Body of pancreas (tissue), 4 donors: ENCODE measurements at regions not wholly inside any gene's neighbourhood (a gene's known extent, or its start where the extent isn't known, plus 50 kb on each side); places are given as distances from the start of the nearest gene placed in this dataset.

ENCODE experiments used
- ATAC-seq: fragments of 150-250 bp; one replicate; pipeline ENCODE4 v1.9.1; 2016
- DNase-seq, 4 donors: peaks; one replicate each; pipeline ENCODE4 v3.0.0-alpha.2; 2019
- H3K27ac ChIP-seq, 4 donors: fragments of 200-600 bp; sonication (generic); 1 replicate in 3 of 4; 2 replicates in 1 of 4; pipeline versions ENCODE4 v1.5.1 to v1.6.1; 2016 to 2019; ENCODE audit warnings: mild to moderate bottlenecking in 1 of 4, mixed read lengths in 1 of 4, moderate library complexity in 1 of 4
- H3K27me3 ChIP-seq, 2 donors: fragments of 200-600 bp; sonication (generic); one replicate each; pipeline ENCODE4 v1.6.0; 2016; ENCODE audit warnings: mild to moderate bottlenecking in 1 of 2
- H3K36me3 ChIP-seq, 2 donors: fragments of 200-600 bp; sonication (generic); replicated peaks in 1 of 2; 2 replicates each; pipeline ENCODE4 v1.5.1; 2016; ENCODE audit warnings: low read depth in 2 of 2; ENCODE audit not compliant: insufficient read depth in 1 of 2
- H3K4me1 ChIP-seq: fragments of 200-600 bp; sonication (generic); one replicate; pipeline ENCODE4 v1.6.0; 2016
- H3K4me3 ChIP-seq, 2 donors: fragments of 200-600 bp; sonication (generic); 1 replicate in 1 of 2; 2 replicates in 1 of 2; pipeline ENCODE4 v1.5.1; 2016 to 2019
- H3K9me3 ChIP-seq, 3 donors: fragments of 200-600 bp; sonication (generic); 1 replicate in 2 of 3; 2 replicates in 1 of 3; pipeline ENCODE4 v1.5.1; 2016
- POLR2A ChIP-seq, 3 donors: fragments of 450-650 bp; IDR thresholded peaks; one replicate each; pipeline ENCODE4 v1.6.1; 2016; ENCODE audit warnings: antibody characterized with exemption in 3 of 3, mild to moderate bottlenecking in 2 of 3
- WGBS, 2 donors: methylation state at CpG; one replicate each; pipeline ENCODE4 v1.1.5; 2017; 5-methylcytosine and 5-hydroxymethylcytosine counted together
- intact Hi-C: fragments of 100-400 bp; cut with DNase I; formaldehyde crosslinking; loops from one replicate; pipeline ENCODE4 v1.15.1; 2023
- TF ChIP-seq, protein P1 (sequence below), 7 experiments: fragments of 450-650 bp in 4 of 7; fragments of 200-600 bp in 3 of 7; sonication (generic) in 3 of 7; IDR thresholded peaks; one replicate each; pipeline ENCODE4 v1.5.1; 2016 to 2019; ENCODE audit warnings: antibody characterized with exemption in 7 of 7

GRCh38 chr16:17585449-17586074 is 114.8 kb upstream of the XYLT1 start:
- H3K36me3 ChIP-seq = no peaks in the 10 kb centered on the region
- ATAC-seq (no peak), DNase-seq (no peak)
- intact Hi-C loops = no loop called here
- H3K27ac ChIP-seq = no peak overlapping the region
- H3K4me1 ChIP-seq = no peaks in the 10 kb centered on the region
- no peak overlapping the region for H3K4me3 ChIP-seq
- WGBS, 2 donors = 40 to 67% methylated on average over 3 of the region's 3 CpGs
- TF ChIP-seq, protein P1, sequence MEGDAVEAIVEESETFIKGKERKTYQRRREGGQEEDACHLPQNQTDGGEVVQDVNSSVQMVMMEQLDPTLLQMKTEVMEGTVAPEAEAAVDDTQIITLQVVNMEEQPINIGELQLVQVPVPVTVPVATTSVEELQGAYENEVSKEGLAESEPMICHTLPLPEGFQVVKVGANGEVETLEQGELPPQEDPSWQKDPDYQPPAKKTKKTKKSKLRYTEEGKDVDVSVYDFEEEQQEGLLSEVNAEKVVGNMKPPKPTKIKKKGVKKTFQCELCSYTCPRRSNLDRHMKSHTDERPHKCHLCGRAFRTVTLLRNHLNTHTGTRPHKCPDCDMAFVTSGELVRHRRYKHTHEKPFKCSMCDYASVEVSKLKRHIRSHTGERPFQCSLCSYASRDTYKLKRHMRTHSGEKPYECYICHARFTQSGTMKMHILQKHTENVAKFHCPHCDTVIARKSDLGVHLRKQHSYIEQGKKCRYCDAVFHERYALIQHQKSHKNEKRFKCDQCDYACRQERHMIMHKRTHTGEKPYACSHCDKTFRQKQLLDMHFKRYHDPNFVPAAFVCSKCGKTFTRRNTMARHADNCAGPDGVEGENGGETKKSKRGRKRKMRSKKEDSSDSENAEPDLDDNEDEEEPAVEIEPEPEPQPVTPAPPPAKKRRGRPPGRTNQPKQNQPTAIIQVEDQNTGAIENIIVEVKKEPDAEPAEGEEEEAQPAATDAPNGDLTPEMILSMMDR (IDR thresholded peaks at IDR 0.05) = no peak
- TF ChIP-seq POLR2A (IDR thresholded peaks at IDR 0.05) = no peak
- H3K9me3 ChIP-seq = no peaks in the 10 kb centered on the region
- H3K27me3 ChIP-seq = no peaks in the 10 kb centered on the region

DNA sequence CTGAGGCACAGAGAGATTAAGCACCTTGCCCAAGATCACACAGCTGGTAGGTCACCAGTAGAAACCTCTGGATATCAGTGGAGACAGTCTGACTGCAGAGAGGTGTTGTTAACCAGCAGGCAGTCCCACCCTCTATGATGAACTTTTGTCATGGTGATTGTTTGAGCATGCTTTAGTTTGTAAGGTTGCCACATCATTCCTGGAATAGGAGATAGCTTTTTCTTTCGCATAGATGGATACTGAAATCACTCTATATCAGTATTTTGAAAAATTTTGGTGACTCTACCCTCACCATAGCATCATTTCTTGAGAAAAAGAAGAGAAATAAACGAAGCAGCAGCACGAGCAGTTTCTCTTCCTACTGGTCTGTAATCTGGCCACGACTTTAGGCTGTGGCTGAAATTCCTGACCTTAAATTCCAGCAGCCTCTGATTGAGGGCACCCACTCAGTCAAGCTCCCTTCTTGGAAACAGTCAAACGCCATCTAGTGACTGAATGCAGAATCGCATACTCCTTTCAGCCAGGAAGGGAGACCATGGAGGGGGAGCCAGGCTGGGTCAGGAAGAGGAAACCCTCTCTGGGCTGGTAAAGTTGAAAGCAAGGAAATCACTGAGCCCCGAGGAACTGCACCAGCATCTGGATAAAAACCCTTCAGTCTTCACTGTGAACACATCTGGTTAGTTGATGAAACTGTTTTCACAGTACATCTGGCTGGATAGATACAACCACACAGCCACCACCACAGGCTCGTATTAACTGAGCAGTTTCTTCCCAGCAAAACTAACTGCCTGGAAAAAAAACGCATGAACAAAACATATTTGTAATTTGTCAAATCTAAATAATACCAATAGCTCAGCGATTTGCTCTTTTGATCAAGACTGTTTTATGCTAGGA is 108.5 kb upstream of the XYLT1 start:
- DNase-seq (peak; percentile 64 to 75 (median 64)), ATAC-seq (peak; percentile 66)
- TF ChIP-seq, protein P1 (IDR thresholded peaks at IDR 0.05) = peak; percentile 45 to 88 (median 75)
- no peak for TF ChIP-seq POLR2A (IDR thresholded peaks at IDR 0.05)
- 17 to 19% methylated on average over 10 of the region's 10 CpGs for WGBS, 2 donors
- Histone ChIP-seq H3K4me1 (no peaks in the 10 kb centered on the region), H3K27me3 (no peaks in the 10 kb centered on the region), H3K4me3 (no peak overlapping the region), H3K36me3 (no peaks in the 10 kb centered on the region), H3K9me3 (no peaks in the 10 kb centered on the region), H3K27ac (no peak overlapping the region)
- intact Hi-C loops = no loop called here

DNA sequence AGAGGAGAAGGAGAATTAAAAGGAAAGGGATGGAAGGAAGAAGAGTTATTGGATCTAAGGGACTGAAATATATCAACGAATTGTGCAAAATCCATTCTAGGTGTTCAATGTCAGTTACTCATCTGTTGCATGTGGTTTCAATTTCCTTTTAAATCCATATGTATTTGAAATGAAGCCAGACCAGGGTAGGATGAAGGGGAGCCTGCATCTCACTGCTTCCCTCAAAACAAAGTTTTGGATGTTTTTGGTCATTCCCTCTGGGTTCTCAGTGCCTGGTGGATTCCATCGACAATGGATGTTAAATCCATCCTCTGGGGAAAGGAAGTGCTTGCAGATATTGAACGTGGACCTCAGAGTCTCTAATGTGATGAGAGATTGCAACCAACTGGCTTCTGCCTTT is 103.5 kb upstream of the XYLT1 start:
- Histone ChIP-seq H3K9me3 (no peaks in the 10 kb centered on the region), H3K4me3 (no peak overlapping the region), H3K4me1 (no peaks in the 10 kb centered on the region), H3K27ac (no peak overlapping the region), H3K36me3 (no peaks in the 10 kb centered on the region), H3K27me3 (no peaks in the 10 kb centered on the region)
- ATAC-seq = no peak
- TF ChIP-seq, protein P1 (IDR thresholded peaks at IDR 0.05) = no peak
- TF ChIP-seq POLR2A (IDR thresholded peaks at IDR 0.05) = no peak
- no peak for DNase-seq
- 45 to 48% methylated on average over 3 of the region's 3 CpGs for WGBS, 2 donors
- intact Hi-C loops = no loop called here

- Histone ChIP-seq H3K27ac (no peak overlapping the region), H3K9me3 (no peaks in the 10 kb centered on the region), H3K4me3 (no peak overlapping the region), H3K27me3 (no peaks in the 10 kb centered on the region), H3K4me1 (no peaks in the 10 kb centered on the region), H3K36me3 (no peaks in the 10 kb centered on the region)
- no peak for DNase-seq
- ATAC-seq = no peak
- intact Hi-C loops = no loop called here
- TF ChIP-seq POLR2A (IDR thresholded peaks at IDR 0.05) = no peak
- TF ChIP-seq, protein P1 (IDR thresholded peaks at IDR 0.05) = no peak
- 71 to 85% methylated on average over 1 of the region's 1 CpG for WGBS, 2 donors
Observed at GRCh38 chr16:17572145-17572544, 101.4 kb upstream of the XYLT1 start.
